A673 (cell line): ENCODE measurements at regions not wholly inside any gene's neighbourhood (a gene's known extent, or its start where the extent isn't known, plus 50 kb on each side); places are given as distances from the start of the nearest gene placed in this dataset.

Experiments
- EZH2 ChIP-seq: fragments of 200-600 bp; sonication (generic); IDR thresholded peaks from 2 replicates; pipeline ENCODE4 v1.6.1; 2017; ENCODE audit warnings: borderline replicate concordance, low read depth, mild to moderate bottlenecking, mixed read lengths, antibody characterized with exemption, low read length; ENCODE audit not compliant: poor library complexity, severe bottlenecking
- TF ChIP-seq, protein P1 (sequence below): fragments of 300-800, 200-600 bp; sonication (generic); conservative IDR thresholded peaks from 2 replicates; pipeline ENCODE4 v1.5.1; 2017; ENCODE audit warnings: low read depth, mild to moderate bottlenecking, antibody characterized with exemption, low read length, moderate library complexity, mixed read lengths

DNA sequence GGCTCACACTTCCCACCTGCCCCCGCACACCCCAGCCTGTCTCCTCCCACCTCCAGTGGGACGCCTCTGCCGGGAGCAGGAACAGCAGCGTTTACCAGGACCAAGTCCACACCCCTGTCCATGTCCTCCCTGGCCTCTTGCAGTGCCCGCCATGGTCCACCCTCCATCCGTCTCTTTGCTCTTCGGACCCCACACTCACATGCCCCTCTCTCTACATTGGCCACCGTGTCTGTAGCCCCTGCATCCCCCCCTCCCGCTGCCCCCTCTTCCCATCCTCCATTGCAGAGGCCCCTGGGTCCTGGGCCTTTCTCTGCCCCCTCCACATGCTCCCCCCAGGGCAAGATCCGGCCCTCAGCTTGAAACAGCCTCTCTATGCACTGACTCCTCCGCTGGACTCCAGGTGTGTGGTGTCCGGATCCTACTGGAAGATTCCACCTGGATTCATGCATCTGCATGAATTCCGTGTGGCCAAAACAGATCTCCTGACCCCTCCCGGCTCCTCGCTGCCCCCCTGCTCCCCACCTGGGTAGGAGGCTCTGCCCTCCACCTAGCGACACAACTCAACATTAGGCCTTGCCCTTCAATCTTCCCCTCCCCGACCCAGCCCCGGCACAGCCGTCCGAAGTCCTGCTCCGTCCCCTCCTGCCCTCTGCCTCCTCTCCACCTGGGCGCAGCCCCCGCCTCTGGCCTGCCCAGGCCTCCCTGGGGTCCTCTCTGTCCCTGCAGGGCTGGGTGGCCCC is 168.5 kb downstream of the OLFM1 start:
- TF ChIP-seq EZH2, result no peak
- TF ChIP-seq, protein P1, sequence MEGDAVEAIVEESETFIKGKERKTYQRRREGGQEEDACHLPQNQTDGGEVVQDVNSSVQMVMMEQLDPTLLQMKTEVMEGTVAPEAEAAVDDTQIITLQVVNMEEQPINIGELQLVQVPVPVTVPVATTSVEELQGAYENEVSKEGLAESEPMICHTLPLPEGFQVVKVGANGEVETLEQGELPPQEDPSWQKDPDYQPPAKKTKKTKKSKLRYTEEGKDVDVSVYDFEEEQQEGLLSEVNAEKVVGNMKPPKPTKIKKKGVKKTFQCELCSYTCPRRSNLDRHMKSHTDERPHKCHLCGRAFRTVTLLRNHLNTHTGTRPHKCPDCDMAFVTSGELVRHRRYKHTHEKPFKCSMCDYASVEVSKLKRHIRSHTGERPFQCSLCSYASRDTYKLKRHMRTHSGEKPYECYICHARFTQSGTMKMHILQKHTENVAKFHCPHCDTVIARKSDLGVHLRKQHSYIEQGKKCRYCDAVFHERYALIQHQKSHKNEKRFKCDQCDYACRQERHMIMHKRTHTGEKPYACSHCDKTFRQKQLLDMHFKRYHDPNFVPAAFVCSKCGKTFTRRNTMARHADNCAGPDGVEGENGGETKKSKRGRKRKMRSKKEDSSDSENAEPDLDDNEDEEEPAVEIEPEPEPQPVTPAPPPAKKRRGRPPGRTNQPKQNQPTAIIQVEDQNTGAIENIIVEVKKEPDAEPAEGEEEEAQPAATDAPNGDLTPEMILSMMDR, result no peak
